HUDEP-2 (cell line): ENCODE measurements at regions not wholly inside any gene's neighbourhood (a gene's known extent, or its start where the extent isn't known, plus 50 kb on each side); places are given as distances from the start of the nearest gene placed in this dataset.
A peak's percentile ranks its signal among the peaks of the same experiment; 100 is the strongest.

ENCODE experiments used
- DNase-seq, 76 experiments: peaks; one replicate each; lab custom pipeline; 2025; ENCODE audit not compliant: unreplicated experiment in 76 of 76; lab: John Stamatoyannopoulos, UW

GRCh38 chr7:97461596-97461995, 270.3 kb upstream of the TAC1 start:
- no peak for DNase-seq

- DNase-seq: no peak
These were observed 265.8 kb upstream of the TAC1 start for GRCh38 chr7:97466071-97466470.

GRCh38 chr7:97466999-97467740, 264.7 kb upstream of the TAC1 start:
- no peak for DNase-seq

GRCh38 chr7:97468493-97468892, 263.4 kb upstream of the TAC1 start:
- no peak for DNase-seq

- no peak for DNase-seq
These were observed 261.2 kb upstream of the TAC1 start for GRCh38 chr7:97470726-97471125.

- DNase-seq: no peak
These were observed 260.4 kb upstream of the TAC1 start for GRCh38 chr7:97471491-97471890.

GRCh38 chr7:97479740-97480290, 252.1 kb upstream of the TAC1 start:
- peak in 1 of 76 experiments; percentile 2 for DNase-seq

- no peak for DNase-seq
These were observed 251.0 kb upstream of the TAC1 start for GRCh38 chr7:97480772-97481390.

- DNase-seq: no peak
These were observed 236.4 kb upstream of the TAC1 start for GRCh38 chr7:97495487-97495886.

GRCh38 chr7:97499204-97499603, 232.7 kb upstream of the TAC1 start:
- peak in 19 of 76 experiments; percentile 0 to 28 (median 7) for DNase-seq

GRCh38 chr7:97503367-97504094, 228.4 kb upstream of the TAC1 start:
- DNase-seq: no peak

- DNase-seq: no peak
These were observed 225.2 kb upstream of the TAC1 start for GRCh38 chr7:97506728-97507127.

GRCh38 chr7:97512441-97513207, 219.3 kb upstream of the TAC1 start:
- peak in 12 of 76 experiments; percentile 2 to 27 (median 13) for DNase-seq

- no peak for DNase-seq
These were observed 218.6 kb upstream of the TAC1 start for GRCh38 chr7:97513326-97513725.

- DNase-seq: no peak
These were observed 190.7 kb upstream of the TAC1 start for GRCh38 chr7:97541188-97541587.

GRCh38 chr7:97555857-97556421, 175.9 kb upstream of the TAC1 start:
- DNase-seq: peak in 1 of 76 experiments; percentile 4

GRCh38 chr7:97565665-97566064, 166.2 kb upstream of the TAC1 start:
- DNase-seq: no peak

- DNase-seq: no peak
These were observed 158.8 kb upstream of the TAC1 start for GRCh38 chr7:97573065-97573464.

GRCh38 chr7:97576043-97576442, 155.8 kb upstream of the TAC1 start:
- DNase-seq: no peak

- DNase-seq: no peak
These were observed 153.7 kb upstream of the TAC1 start for GRCh38 chr7:97578225-97578624.
